ENCODE measurements at regions not wholly inside any gene's neighbourhood (a gene's known extent, or its start where the extent isn't known, plus 50 kb on each side); places are given as distances from the start of the nearest gene placed in this dataset.

GRCh38 chr11:101692980-101693379 is 109.2 kb upstream of the TRPC6 start:
- CTCF ChIA-PET: interaction anchor here (1.1 kb wide), 1 partner anchor 16 kb away, joined by 4 read pairs; no protein-coding TSS in a partner anchor
- ATAC-seq (ENCODE audit: low read depth) (no peak), DNase-seq (no peak)
- no peak overlapping the region for H3K4ac ChIP-seq (ENCODE audit: low read depth, low read length)
- H3K4me3 ChIP-seq (ENCODE audit: insufficient read depth, low read depth, low read length): no peak overlapping the region
- no peak overlapping the region for H3K18ac ChIP-seq (ENCODE audit: low read depth, low read length)
- no peak overlapping the region for H2BK5ac ChIP-seq (ENCODE audit: low read depth, low read length, poor library complexity, severe bottlenecking)
- WGBS, 2 experiments (ENCODE audit: extremely low coverage in 2 of 2, insufficient read length in 1 of 2): no CpG with 5 or more reads among the region's 1 CpG
- H2BK120ac ChIP-seq (ENCODE audit: low read depth, low read length): no peak overlapping the region
- TF ChIP-seq MAFK (IDR thresholded peaks at IDR 0.05; ENCODE audit: low read depth, low read length) (peak; percentile 85), RFX5 (IDR thresholded peaks at IDR 0.05; ENCODE audit: low read depth, low read length) (no peak)
- no peak overlapping the region; the same call in 1 of the 2 replicates for H2AK5ac ChIP-seq (ENCODE audit: low read depth, low read length)
- no peak overlapping the region for H3K4me2 ChIP-seq (ENCODE audit: low read depth, low read length)
- no peak overlapping the region for H4K91ac ChIP-seq (ENCODE audit: insufficient read depth, low read depth, low read length)
- no TSS peak for BruUV-seq (replicated peaks)
- H4K20me1 ChIP-seq (ENCODE audit: insufficient read depth, low read length): no peaks in the 10 kb centered on the region
- H2AFZ ChIP-seq (replicated peaks; ENCODE audit: low read length, poor library complexity): no peak overlapping the region
- no peak overlapping the region for H3K23ac ChIP-seq (ENCODE audit: low read depth, low read length)
- no peak overlapping the region for H4K8ac ChIP-seq (ENCODE audit: low read depth in 2 of 2, low read length in 2 of 2)
- H3K27me3 ChIP-seq (ENCODE audit: control insufficient read depth, insufficient read depth, low read length): no peaks in the 10 kb centered on the region
- dilution Hi-C loops (cut with HindIII; ENCODE audit: low sequenced_read_pairs, unreplicated experiment): no loop called here
- H3K9me3 ChIP-seq (ENCODE audit: control insufficient read depth, insufficient read depth, low read length): peaks cover 4% of the 10 kb centered on the region
- no peak overlapping the region for H3K56ac ChIP-seq (ENCODE audit: extremely low read depth, insufficient read depth, low read length)
- no peak overlapping the region for H4K5ac ChIP-seq (ENCODE audit: low read depth, low read length)
- H3K9ac ChIP-seq (ENCODE audit: low read depth, low read length): no peak overlapping the region
- in situ Hi-C loops (cut with MboI; ENCODE audit: low sequenced_read_pairs): no loop called here
- H3K9me1 ChIP-seq (ENCODE audit: insufficient read depth, low read length): no peaks in the 10 kb centered on the region
- H3K79me1 ChIP-seq (ENCODE audit: low read depth in 1 of 2, low read length in 2 of 2): no peaks in the 10 kb centered on the region
- H3K14ac ChIP-seq (replicated peaks; ENCODE audit: low read depth, low read length): no peak overlapping the region
- no peak overlapping the region for H3K27ac ChIP-seq (ENCODE audit: insufficient read depth, low read length)
- H2BK20ac ChIP-seq (ENCODE audit: low read depth, low read length): no peak overlapping the region
- no peak overlapping the region for H2AK9ac ChIP-seq (replicated peaks; ENCODE audit: low read depth, low read length, poor library complexity)
- intact Hi-C loops (cut with micrococcal nuclease): no loop called here
- H2BK15ac ChIP-seq (ENCODE audit: low read depth, low read length): no peak overlapping the region
- no peaks in the 10 kb centered on the region for H3K4me1 ChIP-seq (ENCODE audit: control insufficient read depth, insufficient read depth, low read length)
- POLR2A ChIA-PET (ENCODE audit: unreplicated experiment): no interaction called here
- H3K36me3 ChIP-seq (ENCODE audit: control insufficient read depth, insufficient read depth, low read length): no peaks in the 10 kb centered on the region

Measured in IMR-90 (cell line).